GM23338 (cell line): ENCODE measurements at regions not wholly inside any gene's neighbourhood (a gene's known extent, or its start where the extent isn't known, plus 50 kb on each side); places are given as distances from the start of the nearest gene placed in this dataset.

Experiments
- ATAC-seq: fragments of 200-7000 bp; cut with Tn5 transposase; 3 replicates; pipeline ENCODE4 v1.9.1; 2020
- DNase-seq: peaks from one replicate; pipeline ENCODE4 v3.0.0-alpha.2; 2015; ENCODE audit warnings: low spot score
- H2AFZ ChIP-seq: fragments of 200-600 bp; sonication (generic); 2 replicates; pipeline ENCODE4 v1.8.0; 2016; ENCODE audit warnings: antibody characterized with exemption, mild to moderate bottlenecking, moderate library complexity
- H3F3A ChIP-seq: fragments of 200-600 bp; sonication (generic); replicated peaks from 2 replicates; pipeline ENCODE4 v1.8.0; 2017; ENCODE audit warnings: antibody characterized with exemption, mixed run types, low read depth
- H3K27ac ChIP-seq: fragments of 200-600 bp; sonication (generic); 2 replicates; pipeline ENCODE4 v1.6.1; 2016; ENCODE audit warnings: low read depth
- H3K27me3 ChIP-seq: fragments of 200-600 bp; sonication (generic); 2 replicates; pipeline ENCODE4 v1.8.0; 2016; ENCODE audit warnings: mild to moderate bottlenecking, mixed run types, moderate library complexity; ENCODE audit not compliant: insufficient read depth
- H3K36me3 ChIP-seq: fragments of 200-600 bp; sonication (generic); 2 replicates; pipeline ENCODE4 v1.8.0; 2016; ENCODE audit warnings: mild to moderate bottlenecking; ENCODE audit not compliant: insufficient read depth
- H3K4me1 ChIP-seq: fragments of 200-600 bp; sonication (generic); 2 replicates; pipeline ENCODE4 v1.8.0; 2016; ENCODE audit warnings: mild to moderate bottlenecking, moderate library complexity; ENCODE audit not compliant: insufficient read depth
- H3K4me2 ChIP-seq: fragments of 200-600 bp; sonication (generic); 2 replicates; pipeline ENCODE4 v1.7.1; 2017; ENCODE audit warnings: mixed run types
- H3K4me3 ChIP-seq: fragments of 200-600 bp; sonication (generic); 2 replicates; pipeline ENCODE4 v1.6.1; 2016; ENCODE audit warnings: mixed run types
- H3K79me2 ChIP-seq: fragments of 200-600 bp; sonication (generic); replicated peaks from 2 replicates; pipeline ENCODE4 v1.8.0; 2017; ENCODE audit warnings: mild to moderate bottlenecking; ENCODE audit not compliant: insufficient read depth
- H3K9me2 ChIP-seq: fragments of 200-600 bp; sonication (generic); 2 replicates; pipeline ENCODE4 v1.8.0; 2017; ENCODE audit not compliant: insufficient read depth
- H4K20me1 ChIP-seq: fragments of 200-600 bp; sonication (generic); replicated peaks from 2 replicates; pipeline ENCODE4 v1.8.0; 2017; ENCODE audit warnings: mild to moderate bottlenecking; ENCODE audit not compliant: insufficient read depth
- H3K27ac Mint-ChIP-seq: 2 replicates; pipeline ENCODE4 v1.8.0; 2020; ENCODE audit warnings: inconsistent platforms, mild to moderate bottlenecking, moderate library complexity, mixed read lengths
- H3K27me3 Mint-ChIP-seq: 3 replicates; pipeline ENCODE4 v1.8.0; 2022; ENCODE audit warnings: low read depth, mild to moderate bottlenecking, moderate library complexity, mixed read lengths, inconsistent platforms; ENCODE audit not compliant: insufficient read depth, poor library complexity
- H3K36me3 Mint-ChIP-seq: 3 replicates; pipeline ENCODE4 v1.8.0; 2021; ENCODE audit warnings: low read depth, mild to moderate bottlenecking, inconsistent platforms, moderate library complexity, mixed read lengths
- H3K4me1 Mint-ChIP-seq: 3 replicates; pipeline ENCODE4 v1.8.0; 2020; ENCODE audit warnings: mild to moderate bottlenecking, inconsistent platforms, mixed read lengths
- H3K4me3 Mint-ChIP-seq: 3 replicates; pipeline ENCODE4 v1.8.0; 2021; ENCODE audit warnings: moderate library complexity, mild to moderate bottlenecking, inconsistent platforms, mixed read lengths
- H3K9me3 Mint-ChIP-seq: 3 replicates; pipeline ENCODE4 v1.8.0; 2020; ENCODE audit warnings: moderate library complexity, mild to moderate bottlenecking, inconsistent platforms, mixed read lengths
- CREB1 ChIP-seq: fragments of 250-450 bp; sonication (Bioruptor Pico); IDR thresholded peaks from 2 replicates; pipeline ENCODE4 v1.5.0; 2020; ENCODE audit warnings: low read depth, mild to moderate bottlenecking, moderate library complexity
- EZH2 ChIP-seq: fragments of 200-600 bp; sonication (generic); IDR thresholded peaks from one replicate; pipeline ENCODE4 v1.8.0; 2017; ENCODE audit warnings: antibody characterized with exemption, mild to moderate bottlenecking, low read depth; ENCODE audit not compliant: unreplicated experiment
- EZH2phosphoT487 ChIP-seq: fragments of 200-600 bp; sonication (generic); IDR thresholded peaks from one replicate; pipeline ENCODE4 v1.8.1; 2018; ENCODE audit warnings: antibody characterized with exemption; ENCODE audit not compliant: unreplicated experiment
- JUNB ChIP-seq: IDR thresholded peaks from one replicate; pipeline ENCODE4 v1.6.1; 2016; ENCODE audit warnings: antibody characterized with exemption; ENCODE audit not compliant: unreplicated experiment
- NANOG ChIP-seq: IDR thresholded peaks from 2 replicates; pipeline ENCODE4 v1.6.1; 2016; ENCODE audit warnings: antibody characterized with exemption, borderline replicate concordance
- POLR2AphosphoS5 ChIP-seq: IDR thresholded peaks from 2 replicates; pipeline ENCODE4 v1.6.1; 2016; ENCODE audit warnings: antibody characterized with exemption, low read depth
- STAT1 ChIP-seq: IDR thresholded peaks from one replicate; pipeline ENCODE4 v1.6.1; 2016; ENCODE audit warnings: antibody characterized with exemption; ENCODE audit not compliant: unreplicated experiment
- ZNF114 ChIP-seq: fragments of 250-450 bp; sonication (Bioruptor Pico); IDR thresholded peaks from 2 replicates; pipeline ENCODE4 v1.5.0; 2020; ENCODE audit warnings: mild to moderate bottlenecking, moderate library complexity
- ZNF331 ChIP-seq: fragments of 250-450 bp; sonication (Bioruptor Pico); IDR thresholded peaks from 2 replicates; pipeline ENCODE4 v1.5.0; 2020; ENCODE audit warnings: low read depth, mild to moderate bottlenecking, moderate library complexity
- TF ChIP-seq, protein P1 (sequence below): fragments of 250-450 bp; sonication (Bioruptor Pico); IDR thresholded peaks from 2 replicates; pipeline ENCODE4 v1.5.0; 2020; ENCODE audit warnings: mild to moderate bottlenecking, moderate library complexity
- TF ChIP-seq, protein P2 (sequence below), 2 experiments: fragments of 200-600 bp in 1 of 2; sonication (generic) in 1 of 2; conservative IDR thresholded peaks; 2 replicates each; pipeline versions ENCODE4 v1.5.1 to v1.6.1; 2016 to 2017; ENCODE audit warnings: antibody characterized with exemption in 2 of 2, low read depth in 2 of 2, mild to moderate bottlenecking in 2 of 2, moderate library complexity in 1 of 2
- TF ChIP-seq, protein P3 (sequence below): IDR thresholded peaks from one replicate; pipeline ENCODE4 v1.6.1; 2018; ENCODE audit warnings: antibody characterized with exemption; ENCODE audit not compliant: unreplicated experiment
- TF ChIP-seq, protein P4 (sequence below): IDR thresholded peaks from 2 replicates; pipeline ENCODE4 v1.6.1; 2016; ENCODE audit warnings: antibody characterized with exemption

DNA sequence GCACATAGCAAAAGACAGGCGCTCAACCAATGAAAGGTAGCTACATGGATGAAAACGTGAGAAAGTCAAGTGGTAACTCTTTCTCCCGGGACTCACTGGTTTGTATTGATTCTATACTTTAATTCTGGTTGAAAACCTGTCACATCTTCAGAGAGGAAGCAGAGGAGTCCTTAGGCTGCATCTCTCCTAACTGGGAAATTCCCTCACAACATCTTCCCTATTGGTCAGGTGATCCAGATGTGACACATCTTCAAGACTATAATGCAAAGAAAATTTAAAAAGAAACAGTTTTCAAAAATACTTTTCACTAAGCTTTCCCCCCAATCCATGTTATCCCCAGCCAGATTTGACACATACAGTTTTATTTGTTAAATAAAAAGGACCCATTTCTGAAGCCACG, 62.7 kb upstream of the RCN1 start:
- H3K4me3 ChIP-seq, result no peak overlapping the region
- no peak overlapping the region for H3K4me2 ChIP-seq
- no peak for DNase-seq
- H3K4me1 ChIP-seq, result no peaks in the 10 kb centered on the region
- H3K27ac ChIP-seq, result no peak overlapping the region
- H3K4me1 Mint-ChIP-seq, result peaks cover 3% of the 10 kb centered on the region; the same call in 1 of the 3 replicates
- no peaks in the 10 kb centered on the region for H3K36me3 ChIP-seq
- H3K9me3 Mint-ChIP-seq, result no peaks in the 10 kb centered on the region
- no peaks in the 10 kb centered on the region for H4K20me1 ChIP-seq
- H3F3A ChIP-seq, result no peaks in the 10 kb centered on the region
- H3K79me2 ChIP-seq, result no peaks in the 10 kb centered on the region
- H3K27me3 ChIP-seq, result no peaks in the 10 kb centered on the region
- no peaks in the 10 kb centered on the region for H3K9me2 ChIP-seq
- no peaks in the 10 kb centered on the region for H3K27me3 Mint-ChIP-seq
- no peaks in the 10 kb centered on the region for H3K36me3 Mint-ChIP-seq
- TF ChIP-seq STAT1 (no peak), POLR2AphosphoS5 (no peak), ZNF331 (CRISPR knock-in tag) (no peak), EZH2phosphoT487 (no peak), CREB1 (CRISPR knock-in tag) (no peak), ZNF114 (CRISPR knock-in tag) (no peak), NANOG (no peak), EZH2 (no peak), JUNB (no peak)
- TF ChIP-seq, protein P1, sequence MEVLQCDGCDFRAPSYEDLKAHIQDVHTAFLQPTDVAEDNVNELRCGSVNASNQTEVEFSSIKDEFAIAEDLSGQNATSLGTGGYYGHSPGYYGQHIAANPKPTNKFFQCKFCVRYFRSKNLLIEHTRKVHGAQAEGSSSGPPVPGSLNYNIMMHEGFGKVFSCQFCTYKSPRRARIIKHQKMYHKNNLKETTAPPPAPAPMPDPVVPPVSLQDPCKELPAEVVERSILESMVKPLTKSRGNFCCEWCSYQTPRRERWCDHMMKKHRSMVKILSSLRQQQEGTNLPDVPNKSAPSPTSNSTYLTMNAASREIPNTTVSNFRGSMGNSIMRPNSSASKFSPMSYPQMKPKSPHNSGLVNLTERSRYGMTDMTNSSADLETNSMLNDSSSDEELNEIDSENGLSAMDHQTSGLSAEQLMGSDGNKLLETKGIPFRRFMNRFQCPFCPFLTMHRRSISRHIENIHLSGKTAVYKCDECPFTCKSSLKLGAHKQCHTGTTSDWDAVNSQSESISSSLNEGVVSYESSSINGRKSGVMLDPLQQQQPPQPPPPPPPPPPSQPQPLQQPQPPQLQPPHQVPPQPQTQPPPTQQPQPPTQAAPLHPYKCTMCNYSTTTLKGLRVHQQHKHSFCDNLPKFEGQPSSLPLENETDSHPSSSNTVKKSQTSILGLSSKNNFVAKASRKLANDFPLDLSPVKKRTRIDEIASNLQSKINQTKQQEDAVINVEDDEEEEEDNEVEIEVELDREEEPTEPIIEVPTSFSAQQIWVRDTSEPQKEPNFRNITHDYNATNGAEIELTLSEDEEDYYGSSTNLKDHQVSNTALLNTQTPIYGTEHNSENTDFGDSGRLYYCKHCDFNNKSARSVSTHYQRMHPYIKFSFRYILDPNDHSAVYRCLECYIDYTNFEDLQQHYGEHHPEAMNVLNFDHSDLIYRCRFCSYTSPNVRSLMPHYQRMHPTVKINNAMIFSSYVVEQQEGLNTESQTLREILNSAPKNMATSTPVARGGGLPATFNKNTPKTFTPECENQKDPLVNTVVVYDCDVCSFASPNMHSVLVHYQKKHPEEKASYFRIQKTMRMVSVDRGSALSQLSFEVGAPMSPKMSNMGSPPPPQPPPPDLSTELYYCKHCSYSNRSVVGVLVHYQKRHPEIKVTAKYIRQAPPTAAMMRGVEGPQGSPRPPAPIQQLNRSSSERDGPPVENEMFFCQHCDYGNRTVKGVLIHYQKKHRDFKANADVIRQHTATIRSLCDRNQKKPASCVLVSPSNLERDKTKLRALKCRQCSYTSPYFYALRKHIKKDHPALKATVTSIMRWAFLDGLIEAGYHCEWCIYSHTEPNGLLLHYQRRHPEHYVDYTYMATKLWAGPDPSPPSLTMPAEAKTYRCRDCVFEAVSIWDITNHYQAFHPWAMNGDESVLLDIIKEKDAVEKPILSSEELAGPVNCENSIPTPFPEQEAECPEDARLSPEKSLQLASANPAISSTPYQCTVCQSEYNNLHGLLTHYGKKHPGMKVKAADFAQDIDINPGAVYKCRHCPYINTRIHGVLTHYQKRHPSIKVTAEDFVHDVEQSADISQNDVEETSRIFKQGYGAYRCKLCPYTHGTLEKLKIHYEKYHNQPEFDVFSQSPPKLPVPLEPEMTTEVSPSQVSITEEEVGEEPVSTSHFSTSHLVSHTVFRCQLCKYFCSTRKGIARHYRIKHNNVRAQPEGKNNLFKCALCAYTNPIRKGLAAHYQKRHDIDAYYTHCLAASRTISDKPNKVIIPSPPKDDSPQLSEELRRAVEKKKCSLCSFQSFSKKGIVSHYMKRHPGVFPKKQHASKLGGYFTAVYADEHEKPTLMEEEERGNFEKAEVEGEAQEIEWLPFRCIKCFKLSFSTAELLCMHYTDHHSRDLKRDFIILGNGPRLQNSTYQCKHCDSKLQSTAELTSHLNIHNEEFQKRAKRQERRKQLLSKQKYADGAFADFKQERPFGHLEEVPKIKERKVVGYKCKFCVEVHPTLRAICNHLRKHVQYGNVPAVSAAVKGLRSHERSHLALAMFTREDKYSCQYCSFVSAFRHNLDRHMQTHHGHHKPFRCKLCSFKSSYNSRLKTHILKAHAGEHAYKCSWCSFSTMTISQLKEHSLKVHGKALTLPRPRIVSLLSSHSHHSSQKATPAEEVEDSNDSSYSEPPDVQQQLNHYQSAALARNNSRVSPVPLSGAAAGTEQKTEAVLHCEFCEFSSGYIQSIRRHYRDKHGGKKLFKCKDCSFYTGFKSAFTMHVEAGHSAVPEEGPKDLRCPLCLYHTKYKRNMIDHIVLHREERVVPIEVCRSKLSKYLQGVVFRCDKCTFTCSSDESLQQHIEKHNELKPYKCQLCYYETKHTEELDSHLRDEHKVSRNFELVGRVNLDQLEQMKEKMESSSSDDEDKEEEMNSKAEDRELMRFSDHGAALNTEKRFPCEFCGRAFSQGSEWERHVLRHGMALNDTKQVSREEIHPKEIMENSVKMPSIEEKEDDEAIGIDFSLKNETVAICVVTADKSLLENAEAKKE (CRISPR knock-in tag), result no peak
- TF ChIP-seq, protein P2, sequence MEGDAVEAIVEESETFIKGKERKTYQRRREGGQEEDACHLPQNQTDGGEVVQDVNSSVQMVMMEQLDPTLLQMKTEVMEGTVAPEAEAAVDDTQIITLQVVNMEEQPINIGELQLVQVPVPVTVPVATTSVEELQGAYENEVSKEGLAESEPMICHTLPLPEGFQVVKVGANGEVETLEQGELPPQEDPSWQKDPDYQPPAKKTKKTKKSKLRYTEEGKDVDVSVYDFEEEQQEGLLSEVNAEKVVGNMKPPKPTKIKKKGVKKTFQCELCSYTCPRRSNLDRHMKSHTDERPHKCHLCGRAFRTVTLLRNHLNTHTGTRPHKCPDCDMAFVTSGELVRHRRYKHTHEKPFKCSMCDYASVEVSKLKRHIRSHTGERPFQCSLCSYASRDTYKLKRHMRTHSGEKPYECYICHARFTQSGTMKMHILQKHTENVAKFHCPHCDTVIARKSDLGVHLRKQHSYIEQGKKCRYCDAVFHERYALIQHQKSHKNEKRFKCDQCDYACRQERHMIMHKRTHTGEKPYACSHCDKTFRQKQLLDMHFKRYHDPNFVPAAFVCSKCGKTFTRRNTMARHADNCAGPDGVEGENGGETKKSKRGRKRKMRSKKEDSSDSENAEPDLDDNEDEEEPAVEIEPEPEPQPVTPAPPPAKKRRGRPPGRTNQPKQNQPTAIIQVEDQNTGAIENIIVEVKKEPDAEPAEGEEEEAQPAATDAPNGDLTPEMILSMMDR (conservative IDR thresholded peaks at IDR 0.05; ENCODE audit: low read depth in 2 of 2), result no peak
- TF ChIP-seq, protein P3, sequence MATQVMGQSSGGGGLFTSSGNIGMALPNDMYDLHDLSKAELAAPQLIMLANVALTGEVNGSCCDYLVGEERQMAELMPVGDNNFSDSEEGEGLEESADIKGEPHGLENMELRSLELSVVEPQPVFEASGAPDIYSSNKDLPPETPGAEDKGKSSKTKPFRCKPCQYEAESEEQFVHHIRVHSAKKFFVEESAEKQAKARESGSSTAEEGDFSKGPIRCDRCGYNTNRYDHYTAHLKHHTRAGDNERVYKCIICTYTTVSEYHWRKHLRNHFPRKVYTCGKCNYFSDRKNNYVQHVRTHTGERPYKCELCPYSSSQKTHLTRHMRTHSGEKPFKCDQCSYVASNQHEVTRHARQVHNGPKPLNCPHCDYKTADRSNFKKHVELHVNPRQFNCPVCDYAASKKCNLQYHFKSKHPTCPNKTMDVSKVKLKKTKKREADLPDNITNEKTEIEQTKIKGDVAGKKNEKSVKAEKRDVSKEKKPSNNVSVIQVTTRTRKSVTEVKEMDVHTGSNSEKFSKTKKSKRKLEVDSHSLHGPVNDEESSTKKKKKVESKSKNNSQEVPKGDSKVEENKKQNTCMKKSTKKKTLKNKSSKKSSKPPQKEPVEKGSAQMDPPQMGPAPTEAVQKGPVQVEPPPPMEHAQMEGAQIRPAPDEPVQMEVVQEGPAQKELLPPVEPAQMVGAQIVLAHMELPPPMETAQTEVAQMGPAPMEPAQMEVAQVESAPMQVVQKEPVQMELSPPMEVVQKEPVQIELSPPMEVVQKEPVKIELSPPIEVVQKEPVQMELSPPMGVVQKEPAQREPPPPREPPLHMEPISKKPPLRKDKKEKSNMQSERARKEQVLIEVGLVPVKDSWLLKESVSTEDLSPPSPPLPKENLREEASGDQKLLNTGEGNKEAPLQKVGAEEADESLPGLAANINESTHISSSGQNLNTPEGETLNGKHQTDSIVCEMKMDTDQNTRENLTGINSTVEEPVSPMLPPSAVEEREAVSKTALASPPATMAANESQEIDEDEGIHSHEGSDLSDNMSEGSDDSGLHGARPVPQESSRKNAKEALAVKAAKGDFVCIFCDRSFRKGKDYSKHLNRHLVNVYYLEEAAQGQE, result no peak
- TF ChIP-seq, protein P4, sequence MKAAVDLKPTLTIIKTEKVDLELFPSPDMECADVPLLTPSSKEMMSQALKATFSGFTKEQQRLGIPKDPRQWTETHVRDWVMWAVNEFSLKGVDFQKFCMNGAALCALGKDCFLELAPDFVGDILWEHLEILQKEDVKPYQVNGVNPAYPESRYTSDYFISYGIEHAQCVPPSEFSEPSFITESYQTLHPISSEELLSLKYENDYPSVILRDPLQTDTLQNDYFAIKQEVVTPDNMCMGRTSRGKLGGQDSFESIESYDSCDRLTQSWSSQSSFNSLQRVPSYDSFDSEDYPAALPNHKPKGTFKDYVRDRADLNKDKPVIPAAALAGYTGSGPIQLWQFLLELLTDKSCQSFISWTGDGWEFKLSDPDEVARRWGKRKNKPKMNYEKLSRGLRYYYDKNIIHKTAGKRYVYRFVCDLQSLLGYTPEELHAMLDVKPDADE, result no peak
- no peak overlapping the region for H3K4me3 Mint-ChIP-seq
- ATAC-seq, result no peak
- no peak overlapping the region for H3K27ac Mint-ChIP-seq
- H2AFZ ChIP-seq, result no peak overlapping the region
